Loucy (cell line): ENCODE measurements at regions not wholly inside any gene's neighbourhood (a gene's known extent, or its start where the extent isn't known, plus 50 kb on each side); places are given as distances from the start of the nearest gene placed in this dataset.

Source experiments
- H2AFZ ChIP-seq: fragments of 200-600 bp; sonication (generic); 2 replicates; pipeline ENCODE4 v1.6.0; 2016; ENCODE audit warnings: antibody characterized with exemption, mild to moderate bottlenecking, low read length, moderate library complexity
- H3F3A ChIP-seq: fragments of 200-600 bp; 2 replicates; pipeline ENCODE4 v1.6.0; 2016; ENCODE audit warnings: antibody characterized with exemption, low read depth, mild to moderate bottlenecking
- H3K27me3 ChIP-seq: fragments of 200-600 bp; sonication (generic); 2 replicates; pipeline ENCODE4 v1.6.1; 2014; ENCODE audit warnings: low read length, mild to moderate bottlenecking; ENCODE audit not compliant: insufficient read depth, poor library complexity, severe bottlenecking
- H3K36me3 ChIP-seq: fragments of 200-600 bp; sonication (generic); 2 replicates; pipeline ENCODE4 v1.6.1; 2016; ENCODE audit warnings: low read length; ENCODE audit not compliant: insufficient read depth
- H3K4me1 ChIP-seq: fragments of 200-600 bp; sonication (generic); 2 replicates; pipeline ENCODE4 v1.5.1; 2014; ENCODE audit warnings: low read length, mild to moderate bottlenecking; ENCODE audit not compliant: insufficient read depth, poor library complexity, severe bottlenecking
- H3K4me2 ChIP-seq: fragments of 200-600 bp; sonication (generic); 2 replicates; pipeline ENCODE4 v1.6.0; 2014; ENCODE audit warnings: antibody characterized with exemption, low read length, low read depth, mild to moderate bottlenecking; ENCODE audit not compliant: poor library complexity, severe bottlenecking
- H3K4me3 ChIP-seq: fragments of 200-600 bp; sonication (generic); 2 replicates; pipeline ENCODE4 v1.5.1; 2014; ENCODE audit warnings: low read length, mild to moderate bottlenecking, mixed read lengths; ENCODE audit not compliant: poor library complexity, severe bottlenecking
- H3K79me2 ChIP-seq: fragments of 200-600 bp; sonication (generic); 2 replicates; pipeline ENCODE4 v1.6.1; 2014; ENCODE audit warnings: low read length; ENCODE audit not compliant: insufficient read depth
- H3K9ac ChIP-seq: fragments of 200-600 bp; sonication (generic); 2 replicates; pipeline ENCODE4 v1.6.0; 2014; ENCODE audit warnings: mild to moderate bottlenecking, low read depth, low read length, moderate library complexity; ENCODE audit not compliant: poor library complexity, severe bottlenecking
- H3K9me2 ChIP-seq: fragments of 200-600 bp; sonication (generic); replicated peaks from 2 replicates; pipeline ENCODE4 v1.6.1; 2016; ENCODE audit warnings: low read depth, low read length, mixed read lengths
- H3K9me3 ChIP-seq: fragments of 200-600 bp; sonication (generic); 2 replicates; pipeline ENCODE4 v1.6.1; 2014; ENCODE audit warnings: mild to moderate bottlenecking, antibody characterized with exemption, low read length, low read depth; ENCODE audit not compliant: insufficient read depth
- H4K20me1 ChIP-seq: fragments of 200-600 bp; sonication (generic); 2 replicates; pipeline ENCODE4 v1.6.0; 2014; ENCODE audit warnings: antibody characterized with exemption, low read length, mild to moderate bottlenecking; ENCODE audit not compliant: insufficient read depth, poor library complexity, severe bottlenecking
- EZH2phosphoT487 ChIP-seq: fragments of 200-600 bp; IDR thresholded peaks from 2 replicates; pipeline ENCODE4 v1.6.1; 2018; ENCODE audit warnings: antibody characterized with exemption, mild to moderate bottlenecking, moderate library complexity, borderline replicate concordance
- TF ChIP-seq, protein P1 (sequence below): fragments of 200-600 bp; sonication (generic); conservative IDR thresholded peaks from 2 replicates; pipeline ENCODE4 v1.5.1; 2014; ENCODE audit warnings: mild to moderate bottlenecking, antibody characterized with exemption, low read length

GRCh38 chr4:28176942-28177341, 1316.3 kb downstream of the STIM2 start:
- Histone ChIP-seq H3K9me2 (no peaks in the 10 kb centered on the region), H3K4me2 (no peak overlapping the region), H3K9ac (no peak overlapping the region), H3F3A (no peaks in the 10 kb centered on the region), H4K20me1 (no peaks in the 10 kb centered on the region), H3K36me3 (no peaks in the 10 kb centered on the region), H3K4me3 (no peak overlapping the region), H3K9me3 (no peaks in the 10 kb centered on the region), H2AFZ (no peak overlapping the region), H3K27me3 (no peaks in the 10 kb centered on the region), H3K4me1 (no peaks in the 10 kb centered on the region), H3K79me2 (no peaks in the 10 kb centered on the region)
- TF ChIP-seq, protein P1, sequence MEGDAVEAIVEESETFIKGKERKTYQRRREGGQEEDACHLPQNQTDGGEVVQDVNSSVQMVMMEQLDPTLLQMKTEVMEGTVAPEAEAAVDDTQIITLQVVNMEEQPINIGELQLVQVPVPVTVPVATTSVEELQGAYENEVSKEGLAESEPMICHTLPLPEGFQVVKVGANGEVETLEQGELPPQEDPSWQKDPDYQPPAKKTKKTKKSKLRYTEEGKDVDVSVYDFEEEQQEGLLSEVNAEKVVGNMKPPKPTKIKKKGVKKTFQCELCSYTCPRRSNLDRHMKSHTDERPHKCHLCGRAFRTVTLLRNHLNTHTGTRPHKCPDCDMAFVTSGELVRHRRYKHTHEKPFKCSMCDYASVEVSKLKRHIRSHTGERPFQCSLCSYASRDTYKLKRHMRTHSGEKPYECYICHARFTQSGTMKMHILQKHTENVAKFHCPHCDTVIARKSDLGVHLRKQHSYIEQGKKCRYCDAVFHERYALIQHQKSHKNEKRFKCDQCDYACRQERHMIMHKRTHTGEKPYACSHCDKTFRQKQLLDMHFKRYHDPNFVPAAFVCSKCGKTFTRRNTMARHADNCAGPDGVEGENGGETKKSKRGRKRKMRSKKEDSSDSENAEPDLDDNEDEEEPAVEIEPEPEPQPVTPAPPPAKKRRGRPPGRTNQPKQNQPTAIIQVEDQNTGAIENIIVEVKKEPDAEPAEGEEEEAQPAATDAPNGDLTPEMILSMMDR, result no peak
- no peak for TF ChIP-seq EZH2phosphoT487

DNA sequence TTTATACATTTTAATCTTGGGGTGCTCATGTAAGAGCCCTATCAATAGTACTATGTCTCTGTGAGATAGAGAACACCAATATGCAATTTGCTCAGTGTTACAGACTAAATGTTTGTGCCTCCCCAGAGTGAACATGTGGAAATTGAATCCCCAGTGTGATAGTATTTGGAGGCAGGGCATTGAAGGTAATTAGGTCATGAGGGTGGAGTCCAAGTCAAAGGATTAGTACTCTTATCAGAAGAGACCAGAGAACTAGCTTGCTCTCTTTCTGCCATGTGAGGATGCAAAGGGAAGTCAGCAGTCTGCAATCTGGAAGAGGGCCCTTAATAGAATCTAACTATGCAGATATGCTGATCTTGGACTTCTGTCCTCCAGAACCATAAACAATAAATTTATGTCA, 1317.0 kb downstream of the STIM2 start:
- TF ChIP-seq, protein P1, result no peak
- TF ChIP-seq EZH2phosphoT487, result no peak
- H3K9me2 ChIP-seq, result no peaks in the 10 kb centered on the region
- no peaks in the 10 kb centered on the region for H4K20me1 ChIP-seq
- no peaks in the 10 kb centered on the region for H3K9me3 ChIP-seq
- no peaks in the 10 kb centered on the region for H3F3A ChIP-seq
- no peak overlapping the region for H2AFZ ChIP-seq
- no peaks in the 10 kb centered on the region for H3K4me1 ChIP-seq
- no peaks in the 10 kb centered on the region for H3K27me3 ChIP-seq
- no peaks in the 10 kb centered on the region for H3K36me3 ChIP-seq
- no peak overlapping the region for H3K9ac ChIP-seq
- no peaks in the 10 kb centered on the region for H3K79me2 ChIP-seq
- H3K4me2 ChIP-seq, result no peak overlapping the region
- no peak overlapping the region for H3K4me3 ChIP-seq

DNA sequence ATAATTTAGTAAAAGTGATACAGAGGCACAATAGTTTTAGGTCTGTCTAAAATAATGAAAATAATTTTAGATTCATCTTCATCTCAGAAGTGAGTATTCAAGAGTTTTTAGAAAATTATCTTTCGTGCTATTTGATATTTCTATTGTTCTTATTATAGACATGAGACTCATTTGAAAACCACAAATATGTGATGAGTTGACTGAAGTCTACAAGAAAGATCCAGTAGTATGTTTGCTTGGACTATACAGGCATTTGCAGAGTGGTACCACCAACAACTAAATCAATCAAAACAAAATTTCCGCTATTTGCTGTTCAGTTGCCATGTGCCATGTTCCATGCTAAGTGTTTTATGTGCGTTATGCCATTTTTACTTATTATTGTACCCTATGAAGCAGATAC, 1318.5 kb downstream of the STIM2 start:
- no peaks in the 10 kb centered on the region for H3K9me2 ChIP-seq
- H3K4me1 ChIP-seq, result no peaks in the 10 kb centered on the region
- no peak overlapping the region for H3K4me2 ChIP-seq
- H3K4me3 ChIP-seq, result no peak overlapping the region
- no peak overlapping the region for H3K9ac ChIP-seq
- H3K27me3 ChIP-seq, result no peaks in the 10 kb centered on the region
- no peaks in the 10 kb centered on the region for H3K36me3 ChIP-seq
- TF ChIP-seq EZH2phosphoT487, result no peak
- TF ChIP-seq, protein P1, result no peak
- no peaks in the 10 kb centered on the region for H3K79me2 ChIP-seq
- H3K9me3 ChIP-seq, result no peaks in the 10 kb centered on the region
- H2AFZ ChIP-seq, result no peak overlapping the region
- H3F3A ChIP-seq, result no peaks in the 10 kb centered on the region
- no peaks in the 10 kb centered on the region for H4K20me1 ChIP-seq
